ENCODE measurements at regions not wholly inside any gene's neighbourhood (a gene's known extent, or its start where the extent isn't known, plus 50 kb on each side); places are given as distances from the start of the nearest gene placed in this dataset.

DNA sequence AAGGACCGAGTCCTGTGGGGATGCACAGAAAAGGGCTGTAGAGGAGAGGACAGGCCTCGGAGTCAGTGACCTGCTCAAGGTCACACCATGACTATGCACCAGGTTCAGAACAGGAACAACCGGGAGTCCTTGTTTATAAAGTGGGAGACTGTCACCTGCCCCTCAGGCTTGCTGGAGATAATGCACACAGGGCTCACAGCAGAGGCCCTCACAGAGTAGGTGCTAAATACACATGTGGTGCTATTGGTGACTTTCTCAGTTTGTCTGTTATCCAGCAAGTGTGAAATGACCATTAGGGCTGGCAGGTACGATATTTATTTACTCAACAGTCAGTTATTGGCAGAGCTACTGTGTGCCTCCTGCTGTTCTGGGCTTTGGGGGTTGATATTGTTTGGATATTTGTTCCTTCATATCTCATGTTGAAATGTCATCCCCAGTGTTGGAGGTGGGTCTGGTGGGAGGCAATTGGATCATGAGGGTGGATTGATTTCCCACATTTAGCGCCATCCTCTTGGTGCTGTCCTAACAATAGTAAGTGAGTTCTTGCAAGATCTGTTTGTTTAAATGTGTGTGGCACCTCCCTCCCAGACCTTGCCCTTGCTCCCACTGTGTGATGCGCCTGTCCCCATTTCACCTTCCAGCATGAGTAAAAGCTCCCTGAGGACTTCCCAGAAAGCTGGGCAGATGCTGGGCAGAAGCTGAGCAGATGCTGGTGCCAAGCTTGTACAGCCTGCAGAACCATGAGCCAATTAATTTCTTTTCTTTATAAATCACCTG, 162.1 kb upstream of the MPHOSPH6 start:
- H3K27me3 Mint-ChIP-seq = peaks cover 13% of the 10 kb centered on the region
- no peaks in the 10 kb centered on the region for H3K36me3 Mint-ChIP-seq (ENCODE audit: low read depth)
- H3K27ac Mint-ChIP-seq = no peak overlapping the region
- H3K4me3 Mint-ChIP-seq = no peak overlapping the region
- no peaks in the 10 kb centered on the region for H3K4me1 Mint-ChIP-seq (ENCODE audit: low read depth)
- no peak for DNase-seq
- no peaks in the 10 kb centered on the region for H3K9me3 Mint-ChIP-seq

- no peaks in the 10 kb centered on the region for H3K4me1 Mint-ChIP-seq (ENCODE audit: low read depth)
- no peaks in the 10 kb centered on the region for H3K36me3 Mint-ChIP-seq (ENCODE audit: low read depth)
- H3K4me3 Mint-ChIP-seq = no peak overlapping the region
- no peak overlapping the region for H3K27ac Mint-ChIP-seq
- no peak for DNase-seq
- H3K9me3 Mint-ChIP-seq = peaks cover 2% of the 10 kb centered on the region
- peaks cover 13% of the 10 kb centered on the region for H3K27me3 Mint-ChIP-seq
Observed at GRCh38 chr16:82331397-82331796, 161.4 kb upstream of the MPHOSPH6 start.

DNA sequence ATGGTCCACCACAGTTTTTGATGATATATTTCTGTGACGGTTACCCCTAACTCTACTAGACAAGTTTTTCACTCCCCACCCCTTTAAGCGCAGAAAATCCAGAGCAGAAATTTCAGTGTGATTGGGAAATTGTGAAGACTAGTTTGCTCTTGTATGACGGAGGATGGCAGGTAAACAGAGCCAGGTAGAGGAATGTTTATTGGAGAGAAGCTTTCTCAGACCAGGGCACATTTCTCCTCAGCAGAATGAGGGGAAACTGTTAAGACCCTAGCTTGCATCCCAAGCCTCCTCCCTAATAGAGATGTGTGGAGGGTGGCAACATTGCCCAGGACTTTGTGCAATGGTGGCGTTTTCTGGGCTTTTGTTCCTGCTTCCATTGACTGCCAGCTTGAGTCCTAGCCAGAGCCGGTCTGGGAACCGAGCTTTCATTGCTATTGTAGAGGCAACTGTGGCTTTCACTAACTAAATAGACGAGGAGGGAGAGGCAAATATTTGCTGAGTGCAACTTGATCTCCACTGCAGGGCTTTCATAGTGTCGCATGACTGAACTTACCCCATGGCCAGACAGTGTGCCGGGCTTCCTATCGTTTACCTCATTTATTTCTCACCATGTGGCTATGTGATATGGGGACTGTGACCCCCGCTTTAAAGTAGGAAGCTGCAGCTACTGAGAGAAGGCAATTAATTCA, 159.6 kb upstream of the MPHOSPH6 start:
- Mint-ChIP-seq H3K4me1 (ENCODE audit: low read depth) (no peaks in the 10 kb centered on the region), H3K36me3 (ENCODE audit: low read depth) (no peaks in the 10 kb centered on the region), H3K27ac (no peak overlapping the region), H3K9me3 (peaks cover 2% of the 10 kb centered on the region), H3K4me3 (no peak overlapping the region), H3K27me3 (peaks cover 4% of the 10 kb centered on the region)
- no peak for DNase-seq

GRCh38 chr16:82328881-82329469, 159.0 kb upstream of the MPHOSPH6 start:
- H3K4me1 Mint-ChIP-seq (ENCODE audit: low read depth) = no peaks in the 10 kb centered on the region
- DNase-seq = no peak
- no peaks in the 10 kb centered on the region for H3K36me3 Mint-ChIP-seq (ENCODE audit: low read depth)
- no peak overlapping the region for H3K27ac Mint-ChIP-seq
- no peak overlapping the region for H3K4me3 Mint-ChIP-seq
- peaks cover 4% of the 10 kb centered on the region for H3K27me3 Mint-ChIP-seq
- peaks cover 2% of the 10 kb centered on the region for H3K9me3 Mint-ChIP-seq

GRCh38 chr16:82323171-82323570, 153.1 kb upstream of the MPHOSPH6 start:
- no peaks in the 10 kb centered on the region for H3K36me3 Mint-ChIP-seq (ENCODE audit: low read depth)
- peaks cover 11% of the 10 kb centered on the region for H3K27me3 Mint-ChIP-seq

DNA sequence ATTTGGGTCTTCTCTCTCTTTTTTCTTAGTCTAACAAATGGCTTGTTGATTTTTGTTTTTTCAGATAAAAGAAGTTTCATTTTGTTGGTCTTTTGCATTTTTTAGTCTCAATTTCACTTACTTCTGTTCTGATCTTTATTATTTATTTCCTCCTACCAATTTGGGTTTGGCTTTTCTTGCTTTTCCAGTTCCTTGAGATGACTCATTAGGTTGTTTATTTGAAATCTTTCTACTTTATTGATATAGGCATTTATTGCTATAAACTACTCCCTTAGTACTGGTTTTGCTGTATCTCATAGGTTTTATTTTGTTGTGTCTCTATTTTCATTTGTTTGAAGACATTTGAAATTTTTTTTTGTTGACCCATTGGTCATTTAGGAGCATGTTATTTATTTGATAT, 152.2 kb upstream of the MPHOSPH6 start:
- H3K36me3 Mint-ChIP-seq (ENCODE audit: low read depth) = no peaks in the 10 kb centered on the region
- no peak overlapping the region for H3K4me3 Mint-ChIP-seq
- DNase-seq = no peak
- H3K9me3 Mint-ChIP-seq = peaks cover 5% of the 10 kb centered on the region
- no peaks in the 10 kb centered on the region for H3K4me1 Mint-ChIP-seq (ENCODE audit: low read depth)
- H3K27ac Mint-ChIP-seq = no peak overlapping the region
- peaks cover 11% of the 10 kb centered on the region for H3K27me3 Mint-ChIP-seq

More at GRCh38 chr16:82323171-82323570, 153.1 kb upstream of the MPHOSPH6 start:
- peaks cover 5% of the 10 kb centered on the region for H3K9me3 Mint-ChIP-seq
- H3K27ac Mint-ChIP-seq = no peak overlapping the region
- no peak for DNase-seq
- no peaks in the 10 kb centered on the region for H3K4me1 Mint-ChIP-seq (ENCODE audit: low read depth)
- no peak overlapping the region for H3K4me3 Mint-ChIP-seq

DNA sequence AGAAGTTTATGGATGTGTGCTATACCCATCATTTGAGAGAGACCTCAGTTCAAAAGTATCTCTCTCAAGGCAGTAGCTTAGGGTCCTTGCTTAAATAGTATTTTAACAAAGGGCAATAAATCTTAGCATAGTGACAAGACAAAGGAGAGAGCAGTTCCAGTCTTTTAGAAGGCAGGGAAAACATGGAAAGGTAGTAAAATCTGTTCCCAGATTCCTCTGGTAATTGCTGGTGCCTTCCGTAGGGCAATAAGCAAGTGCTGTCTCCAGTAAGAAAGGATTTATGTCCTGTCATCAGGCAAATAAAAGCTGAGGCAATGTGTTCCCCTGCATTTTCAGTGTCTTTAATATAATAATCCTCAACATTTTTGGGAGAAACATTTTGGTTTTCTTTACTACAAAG, 149.0 kb upstream of the MPHOSPH6 start:
- DNase-seq = no peak
- peaks cover 8% of the 10 kb centered on the region for H3K27me3 Mint-ChIP-seq
- no peaks in the 10 kb centered on the region for H3K36me3 Mint-ChIP-seq (ENCODE audit: low read depth)
- no peaks in the 10 kb centered on the region for H3K4me1 Mint-ChIP-seq (ENCODE audit: low read depth)
- H3K27ac Mint-ChIP-seq = no peak overlapping the region
- no peak overlapping the region for H3K4me3 Mint-ChIP-seq
- H3K9me3 Mint-ChIP-seq = peaks cover 3% of the 10 kb centered on the region

DNA sequence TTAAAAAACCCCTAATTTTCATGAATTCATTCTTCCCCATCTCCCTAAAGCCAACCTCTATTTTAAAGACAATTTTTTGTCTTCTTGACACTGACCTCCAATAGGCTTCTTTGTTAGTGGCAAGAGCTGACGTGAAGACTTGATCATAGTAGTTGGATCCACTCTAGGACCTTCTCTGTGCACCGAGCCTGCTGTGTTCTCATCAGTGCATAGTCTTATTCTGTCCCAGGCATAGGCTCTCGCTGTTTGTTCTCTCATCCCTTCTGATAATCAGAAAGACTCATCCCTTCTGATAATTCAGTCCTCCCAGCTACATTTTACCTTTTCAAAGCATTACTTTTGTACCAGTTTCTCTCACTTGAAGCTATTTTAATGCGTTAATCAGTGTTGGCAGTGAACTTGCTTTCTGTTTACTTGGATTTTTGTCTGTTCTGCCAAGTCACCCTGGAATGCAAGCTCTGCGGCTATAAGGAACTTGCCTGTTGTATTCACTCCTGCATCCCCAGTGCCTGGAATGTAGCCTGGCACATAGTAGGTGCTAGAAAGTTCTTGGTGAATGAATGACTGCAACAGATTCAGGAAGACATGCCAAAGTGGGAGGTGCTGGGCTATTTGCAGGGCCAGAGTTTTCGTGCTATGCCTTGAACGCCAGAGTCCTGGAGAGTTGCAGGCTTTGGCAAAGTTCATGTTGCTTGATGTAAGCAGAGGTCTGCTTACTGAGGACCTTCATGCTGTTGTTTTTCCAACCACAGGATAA, 147.6 kb upstream of the MPHOSPH6 start:
- H3K27ac Mint-ChIP-seq = no peak overlapping the region
- DNase-seq = no peak
- no peaks in the 10 kb centered on the region for H3K9me3 Mint-ChIP-seq
- no peaks in the 10 kb centered on the region for H3K4me1 Mint-ChIP-seq (ENCODE audit: low read depth)
- H3K36me3 Mint-ChIP-seq (ENCODE audit: low read depth) = no peaks in the 10 kb centered on the region
- H3K27me3 Mint-ChIP-seq = peaks cover 16% of the 10 kb centered on the region
- no peak overlapping the region for H3K4me3 Mint-ChIP-seq

DNA sequence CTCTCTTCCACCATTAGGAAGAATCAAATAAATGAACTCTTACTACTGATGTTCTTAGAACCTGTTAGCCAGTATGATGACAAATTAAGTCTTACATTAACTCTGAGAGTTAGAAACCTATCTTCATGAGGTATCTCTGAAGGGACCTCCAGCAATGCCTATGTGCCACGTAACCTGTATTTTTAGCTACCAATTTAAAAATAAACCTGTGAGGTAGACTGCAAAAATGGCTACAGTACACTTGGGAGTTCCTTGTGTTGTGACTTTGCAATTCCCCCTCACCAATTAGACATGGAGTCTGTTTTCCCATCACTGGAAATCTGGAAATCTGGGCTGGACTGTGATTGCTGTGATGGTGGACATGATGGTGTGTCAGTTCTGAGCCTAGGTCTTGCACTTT, 143.7 kb upstream of the MPHOSPH6 start:
- Mint-ChIP-seq H3K36me3 (ENCODE audit: low read depth) (no peaks in the 10 kb centered on the region), H3K4me1 (ENCODE audit: low read depth) (no peaks in the 10 kb centered on the region), H3K4me3 (no peak overlapping the region), H3K27ac (no peak overlapping the region), H3K9me3 (no peaks in the 10 kb centered on the region), H3K27me3 (peaks cover 14% of the 10 kb centered on the region)
- DNase-seq = no peak

DNA sequence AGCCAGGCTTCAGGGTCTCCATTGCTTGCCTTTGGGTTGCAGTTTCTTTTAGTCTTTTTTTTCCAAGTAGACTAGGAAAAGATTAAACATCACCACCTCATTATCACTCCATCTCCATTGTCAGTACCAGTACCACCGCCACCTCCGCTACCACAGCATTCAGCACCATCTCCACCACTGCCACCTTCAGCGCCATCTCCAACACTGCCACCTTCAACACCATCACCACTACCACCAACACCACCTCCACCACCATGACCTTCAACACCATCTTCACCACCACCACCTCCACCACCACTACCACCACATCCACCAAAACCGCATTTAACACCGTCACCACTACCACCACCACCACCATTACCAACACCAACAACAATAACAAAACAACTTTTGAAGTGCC, 141.5 kb upstream of the MPHOSPH6 start:
- H3K9me3 Mint-ChIP-seq = no peaks in the 10 kb centered on the region
- H3K4me3 Mint-ChIP-seq = no peak overlapping the region
- no peak overlapping the region for H3K27ac Mint-ChIP-seq
- H3K27me3 Mint-ChIP-seq = peaks cover 14% of the 10 kb centered on the region
- H3K36me3 Mint-ChIP-seq (ENCODE audit: low read depth) = no peaks in the 10 kb centered on the region
- DNase-seq = no peak
- no peaks in the 10 kb centered on the region for H3K4me1 Mint-ChIP-seq (ENCODE audit: low read depth)

GRCh38 chr16:82302042-82302727, 132.2 kb upstream of the MPHOSPH6 start:
- Mint-ChIP-seq H3K36me3 (ENCODE audit: low read depth) (no peaks in the 10 kb centered on the region), H3K27ac (no peak overlapping the region), H3K4me3 (no peak overlapping the region), H3K4me1 (ENCODE audit: low read depth) (no peaks in the 10 kb centered on the region), H3K9me3 (no peaks in the 10 kb centered on the region), H3K27me3 (no peaks in the 10 kb centered on the region)
- DNase-seq = no peak

GRCh38 chr16:82301146-82301755, 131.2 kb upstream of the MPHOSPH6 start:
- Mint-ChIP-seq H3K4me3 (no peak overlapping the region), H3K27ac (no peak overlapping the region), H3K4me1 (ENCODE audit: low read depth) (no peaks in the 10 kb centered on the region), H3K36me3 (ENCODE audit: low read depth) (no peaks in the 10 kb centered on the region), H3K27me3 (no peaks in the 10 kb centered on the region), H3K9me3 (no peaks in the 10 kb centered on the region)
- DNase-seq = no peak

DNA sequence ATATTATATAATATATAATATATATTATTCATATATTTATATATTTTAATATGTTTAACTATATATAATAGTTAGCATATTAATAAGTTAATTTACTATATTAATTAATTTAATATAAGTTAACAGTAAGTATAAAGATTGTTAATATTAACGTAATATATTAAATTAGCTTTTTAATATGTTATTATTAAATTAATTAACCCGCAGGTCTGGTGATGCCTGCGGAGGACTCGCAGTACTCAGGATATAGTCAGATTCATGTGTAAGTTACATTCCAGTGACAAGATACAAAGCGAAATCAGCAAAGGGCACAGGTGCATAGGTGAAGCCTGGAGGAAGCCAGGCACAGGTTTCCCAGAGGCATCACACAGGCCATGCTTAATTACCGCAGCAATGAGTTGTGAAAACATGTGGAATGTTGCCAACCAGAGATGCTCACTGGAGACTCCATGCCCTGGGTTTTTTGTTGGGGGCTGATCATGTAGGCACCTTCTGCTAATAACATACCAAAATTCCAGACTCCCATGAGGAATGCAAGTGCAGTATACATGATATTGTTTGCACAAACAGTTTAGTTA, 130.4 kb upstream of the MPHOSPH6 start:
- Mint-ChIP-seq H3K9me3 (no peaks in the 10 kb centered on the region), H3K4me1 (ENCODE audit: low read depth) (no peaks in the 10 kb centered on the region), H3K27ac (no peak overlapping the region), H3K36me3 (ENCODE audit: low read depth) (no peaks in the 10 kb centered on the region), H3K4me3 (no peak overlapping the region), H3K27me3 (no peaks in the 10 kb centered on the region)
- no peak for DNase-seq

All from activated T-cell treated with anti-CD3 and anti-CD28 coated beads, Interleukin-2, amount 50 U/mL, for 24 hours (primary cell).